ENCODE measurements at regions not wholly inside any gene's neighbourhood (a gene's known extent, or its start where the extent isn't known, plus 50 kb on each side); places are given as distances from the start of the nearest gene placed in this dataset.

GRCh38 chr16:5845046-5845445 is 747.5 kb upstream of the EEF2KMT start:
- TF ChIP-seq CTCF (IDR thresholded peaks at IDR 0.05) (no peak), POLR2A (IDR thresholded peaks at IDR 0.05) (no peak)

Measured in uterus (tissue), 2 donors.